Raji (cell line): ENCODE measurements at regions not wholly inside any gene's neighbourhood (a gene's known extent, or its start where the extent isn't known, plus 50 kb on each side); places are given as distances from the start of the nearest gene placed in this dataset.
A peak's percentile ranks its signal among the peaks of the same experiment; 100 is the strongest.

ENCODE experiments used
- POLR2A ChIP-seq: IDR thresholded peaks from 2 replicates; pipeline ENCODE4 v1.6.1; 2011; ENCODE audit warnings: low read depth, low read length, control low read depth; ENCODE audit not compliant: insufficient read depth

- TF ChIP-seq POLR2A = peak; percentile 5; the same call in 1 of the 2 replicates
Observed at GRCh38 chr2:8514796-8515758, 166.8 kb upstream of the ID2 start.

GRCh38 chr2:8515864-8516533 is 165.9 kb upstream of the ID2 start:
- no peak for TF ChIP-seq POLR2A

- no peak for TF ChIP-seq POLR2A
Observed at GRCh38 chr2:8517850-8518498, 163.9 kb upstream of the ID2 start.

- no peak for TF ChIP-seq POLR2A
Observed at GRCh38 chr2:8518979-8519668, 162.7 kb upstream of the ID2 start.

GRCh38 chr2:8520791-8521344 is 161.0 kb upstream of the ID2 start:
- TF ChIP-seq POLR2A = no peak

- no peak for TF ChIP-seq POLR2A
Observed at GRCh38 chr2:8522687-8523086, 159.2 kb upstream of the ID2 start.

- no peak for TF ChIP-seq POLR2A
Observed at GRCh38 chr2:8524388-8524787, 157.5 kb upstream of the ID2 start.

GRCh38 chr2:8524823-8525222 is 157.0 kb upstream of the ID2 start:
- TF ChIP-seq POLR2A = no peak

- no peak for TF ChIP-seq POLR2A
Observed at GRCh38 chr2:8525236-8525581, 156.6 kb upstream of the ID2 start.

GRCh38 chr2:8525582-8526402 is 156.1 kb upstream of the ID2 start:
- no peak for TF ChIP-seq POLR2A

GRCh38 chr2:8526403-8526696 is 155.5 kb upstream of the ID2 start:
- no peak for TF ChIP-seq POLR2A

GRCh38 chr2:8527031-8527430 is 154.8 kb upstream of the ID2 start:
- TF ChIP-seq POLR2A = no peak

- no peak for TF ChIP-seq POLR2A
Observed at GRCh38 chr2:8527676-8528075, 154.2 kb upstream of the ID2 start.

- TF ChIP-seq POLR2A = no peak
Observed at GRCh38 chr2:8528863-8529262, 153.0 kb upstream of the ID2 start.
